Liver (tissue), 8 donors: ENCODE measurements at regions not wholly inside any gene's neighbourhood (a gene's known extent, or its start where the extent isn't known, plus 50 kb on each side); places are given as distances from the start of the nearest gene placed in this dataset.

ENCODE experiments used
- DNase-seq: peaks from one replicate; pipeline ENCODE4 v3.0.0-alpha.2; 2017; ENCODE audit warnings: low spot score
- H3K27ac ChIP-seq, 2 donors: one replicate each; pipeline ENCODE4 v1.7.0; 2013; ENCODE audit warnings: inconsistent platforms in 2 of 2, low read length in 2 of 2, control low read depth in 1 of 2, low read depth in 1 of 2, mild to moderate bottlenecking in 1 of 2
- H3K27me3 ChIP-seq, 4 donors: one replicate each; pipeline versions ENCODE4 v1.6.1 to v1.7.0; 2013; ENCODE audit warnings: low read length in 3 of 4, inconsistent platforms in 1 of 4, mild to moderate bottlenecking in 1 of 4, moderate library complexity in 1 of 4; ENCODE audit not compliant: control insufficient read depth in 4 of 4, insufficient read depth in 4 of 4
- H3K36me3 ChIP-seq, 4 donors: one replicate each; pipeline versions ENCODE4 v1.6.1 to v1.7.0; 2013; ENCODE audit warnings: low read length in 3 of 4, mild to moderate bottlenecking in 3 of 4, low read depth in 1 of 4, moderate library complexity in 1 of 4; ENCODE audit not compliant: control insufficient read depth in 4 of 4, insufficient read depth in 3 of 4
- H3K4me1 ChIP-seq, 4 donors: one replicate each; pipeline versions ENCODE4 v1.6.1 to v1.7.0; 2013; ENCODE audit warnings: low read length in 3 of 4, mild to moderate bottlenecking in 3 of 4, moderate library complexity in 1 of 4; ENCODE audit not compliant: control insufficient read depth in 4 of 4, insufficient read depth in 4 of 4
- H3K4me3 ChIP-seq, 3 donors: one replicate each; pipeline versions ENCODE4 v1.6.1 to v1.7.0; 2013; ENCODE audit warnings: low read length in 3 of 3, control low read depth in 1 of 3, low read depth in 1 of 3, mild to moderate bottlenecking in 1 of 3
- H3K9ac ChIP-seq, 2 donors: one replicate each; pipeline ENCODE4 v1.7.0; 2013; ENCODE audit warnings: low read length in 2 of 2, mild to moderate bottlenecking in 2 of 2, moderate library complexity in 2 of 2, control low read depth in 1 of 2, low read depth in 1 of 2
- H3K9me3 ChIP-seq, 4 donors: one replicate each; pipeline versions ENCODE4 v1.6.1 to v1.7.0; 2013; ENCODE audit warnings: low read length in 3 of 4; ENCODE audit not compliant: control insufficient read depth in 4 of 4
- FOXA1 ChIP-seq: IDR thresholded peaks from 2 replicates; pipeline ENCODE4 v1.6.1; 2016; ENCODE audit warnings: antibody characterized with exemption
- FOXA2 ChIP-seq: IDR thresholded peaks from 2 replicates; pipeline ENCODE4 v1.6.1; 2016; ENCODE audit warnings: antibody characterized with exemption
- GABPA ChIP-seq, 2 donors: IDR thresholded peaks in 1 of 2; conservative IDR thresholded peaks in 1 of 2; 2 replicates each; pipeline ENCODE4 v1.6.1; 2016; ENCODE audit warnings: antibody characterized with exemption in 2 of 2, mild to moderate bottlenecking in 1 of 2, moderate library complexity in 1 of 2
- HNF4A ChIP-seq, 2 donors: conservative IDR thresholded peaks; 2 replicates each; pipeline ENCODE4 v1.6.1; 2016; ENCODE audit warnings: antibody characterized with exemption in 2 of 2, mild to moderate bottlenecking in 2 of 2
- HNF4G ChIP-seq: IDR thresholded peaks from 2 replicates; pipeline ENCODE4 v1.6.1; 2016; ENCODE audit warnings: antibody characterized with exemption
- JUND ChIP-seq, 2 donors: IDR thresholded peaks; 2 replicates each; pipeline ENCODE4 v1.6.1; 2016; ENCODE audit warnings: antibody characterized with exemption in 2 of 2
- NR2F2 ChIP-seq: IDR thresholded peaks from 2 replicates; pipeline ENCODE4 v1.6.1; 2016; ENCODE audit warnings: antibody characterized with exemption
- RAD21 ChIP-seq, 2 donors: IDR thresholded peaks; 2 replicates each; pipeline ENCODE4 v1.6.1; 2016; ENCODE audit warnings: antibody characterized with exemption in 2 of 2, mild to moderate bottlenecking in 2 of 2
- RXRA ChIP-seq, 2 donors: IDR thresholded peaks; 2 replicates each; pipeline ENCODE4 v1.6.1; 2017 to 2018; ENCODE audit warnings: antibody characterized with exemption in 2 of 2, mild to moderate bottlenecking in 1 of 2
- TAF1 ChIP-seq: conservative IDR thresholded peaks from 2 replicates; pipeline ENCODE4 v1.6.1; 2016; ENCODE audit warnings: antibody characterized with exemption, mild to moderate bottlenecking
- YY1 ChIP-seq: IDR thresholded peaks from 2 replicates; pipeline ENCODE4 v1.6.1; 2016; ENCODE audit warnings: antibody characterized with exemption, mild to moderate bottlenecking
- WGBS: extraction: QIAGEN DNeasy Blood & Tissue Kit; methylation state at CpG from one replicate; pipeline ENCODE4 v1.1.7; 2013; 5-methylcytosine and 5-hydroxymethylcytosine counted together
- TF ChIP-seq, protein P1 (sequence below): IDR thresholded peaks from 2 replicates; pipeline ENCODE4 v1.6.1; 2016; ENCODE audit warnings: antibody characterized with exemption
- TF ChIP-seq, protein P2 (sequence below): IDR thresholded peaks from 2 replicates; pipeline ENCODE4 v1.6.1; 2016; ENCODE audit warnings: antibody characterized with exemption
- TF ChIP-seq, protein P3 (sequence below): fragments of 150-350 bp; IDR thresholded peaks from 2 replicates; pipeline ENCODE4 v1.5.1; 2017; ENCODE audit warnings: improper control_type of control experiment, low read depth, low read length; ENCODE audit not compliant: missing input control
- donor health status: healthy.
- donor health status: healthy.
- donor health status: healthy.
- donor health status: healthy.
- donor health status: healthy.

DNA sequence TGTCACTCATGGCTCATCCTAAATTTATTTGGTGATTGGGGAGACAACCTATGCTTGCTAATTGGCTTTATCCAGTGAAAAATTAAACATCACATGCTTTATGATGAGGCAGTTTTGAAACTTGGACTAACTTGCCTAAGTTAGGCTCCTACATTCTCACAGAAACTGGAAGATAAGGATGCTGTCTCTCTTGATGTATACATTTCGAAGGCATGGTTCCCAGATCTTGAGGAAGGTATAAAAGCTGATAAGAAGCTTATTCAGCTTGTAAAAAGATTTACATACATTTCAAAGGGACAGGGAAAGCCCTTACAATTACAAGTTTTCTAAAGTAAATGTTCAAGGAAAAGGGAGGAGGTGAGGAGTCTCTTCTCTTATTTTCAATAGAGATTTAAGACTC lies 561.7 kb downstream of the IPMK start:
- H3K4me3 ChIP-seq: no peak overlapping the region
- H3K9ac ChIP-seq: no peak overlapping the region
- WGBS: 72% methylated on average over 1 of the region's 1 CpG
- H3K27ac ChIP-seq: no peak overlapping the region
- H3K4me1 ChIP-seq: peaks cover 0 to 5% (median 3%) of the 10 kb centered on the region in 4 donors
- no peaks in the 10 kb centered on the region for H3K27me3 ChIP-seq
- H3K9me3 ChIP-seq: no peaks in the 10 kb centered on the region
- no peak for DNase-seq
- TF ChIP-seq JUND (IDR thresholded peaks at IDR 0.05) (no peak), RXRA (IDR thresholded peaks at IDR 0.05) (no peak), GABPA (IDR thresholded peaks at IDR 0.05 in 1 of 2, conservative IDR thresholded peaks at IDR 0.05 in 1 of 2) (no peak), FOXA2 (no peak), YY1 (no peak), FOXA1 (no peak), HNF4G (no peak), HNF4A (conservative IDR thresholded peaks at IDR 0.05) (no peak), RAD21 (IDR thresholded peaks at IDR 0.05) (no peak)
- no peaks in the 10 kb centered on the region for H3K36me3 ChIP-seq

DNA sequence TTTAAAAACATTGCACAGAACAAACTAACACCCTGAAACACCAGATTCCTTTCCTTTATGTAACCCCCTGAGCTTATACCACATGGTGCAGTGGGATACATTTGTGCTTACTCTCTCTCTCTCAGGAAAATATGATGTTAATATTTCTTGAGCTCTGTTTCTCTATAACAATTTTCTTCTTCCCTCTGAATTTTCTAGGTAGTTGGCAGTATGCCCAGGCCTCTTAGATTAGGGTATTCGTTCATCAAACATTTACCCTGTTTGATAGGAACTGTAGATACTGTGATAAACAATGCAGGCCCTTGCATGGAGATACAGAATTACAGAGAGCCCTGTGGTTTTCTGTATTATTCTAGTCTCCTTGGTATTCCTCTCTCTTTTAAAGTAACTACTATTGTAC lies 567.8 kb downstream of the IPMK start:
- Histone ChIP-seq H3K27ac (no peak overlapping the region), H3K4me3 (no peak overlapping the region), H3K27me3 (no peaks in the 10 kb centered on the region), H3K36me3 (no peaks in the 10 kb centered on the region), H3K9ac (no peak overlapping the region), H3K9me3 (no peaks in the 10 kb centered on the region), H3K4me1 (peaks cover 0 to 5% (median 3%) of the 10 kb centered on the region in 4 donors)
- no peak for TF ChIP-seq NR2F2
- 3% methylated on average over 1 of the region's 1 CpG for WGBS
- no peak for DNase-seq

DNA sequence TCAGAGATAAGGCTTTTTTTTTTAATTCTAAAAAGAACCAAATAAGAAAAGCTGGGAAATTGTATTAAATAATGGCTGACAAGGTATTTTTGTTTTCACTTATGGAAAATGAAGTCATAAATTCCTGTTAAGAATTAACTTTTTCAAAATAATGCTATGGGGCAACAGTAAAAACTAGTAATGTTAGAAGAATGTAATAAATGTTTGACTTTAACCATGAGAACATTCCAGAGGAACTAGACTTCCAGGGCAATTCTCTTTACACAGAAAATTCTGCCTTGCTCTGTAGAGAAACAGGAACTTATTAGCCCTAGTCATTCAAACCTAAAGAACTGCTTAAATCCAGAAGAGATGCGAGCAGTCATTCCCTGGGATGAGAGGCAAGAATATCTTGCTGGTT lies 571.1 kb downstream of the IPMK start:
- no peak overlapping the region for H3K9ac ChIP-seq
- H3K27me3 ChIP-seq: no peaks in the 10 kb centered on the region
- 86% methylated on average over 1 of the region's 1 CpG for WGBS
- H3K4me3 ChIP-seq: no peak overlapping the region
- H3K9me3 ChIP-seq: no peaks in the 10 kb centered on the region
- no peak overlapping the region for H3K27ac ChIP-seq
- H3K4me1 ChIP-seq: no peaks in the 10 kb centered on the region
- TF ChIP-seq, protein P1, sequence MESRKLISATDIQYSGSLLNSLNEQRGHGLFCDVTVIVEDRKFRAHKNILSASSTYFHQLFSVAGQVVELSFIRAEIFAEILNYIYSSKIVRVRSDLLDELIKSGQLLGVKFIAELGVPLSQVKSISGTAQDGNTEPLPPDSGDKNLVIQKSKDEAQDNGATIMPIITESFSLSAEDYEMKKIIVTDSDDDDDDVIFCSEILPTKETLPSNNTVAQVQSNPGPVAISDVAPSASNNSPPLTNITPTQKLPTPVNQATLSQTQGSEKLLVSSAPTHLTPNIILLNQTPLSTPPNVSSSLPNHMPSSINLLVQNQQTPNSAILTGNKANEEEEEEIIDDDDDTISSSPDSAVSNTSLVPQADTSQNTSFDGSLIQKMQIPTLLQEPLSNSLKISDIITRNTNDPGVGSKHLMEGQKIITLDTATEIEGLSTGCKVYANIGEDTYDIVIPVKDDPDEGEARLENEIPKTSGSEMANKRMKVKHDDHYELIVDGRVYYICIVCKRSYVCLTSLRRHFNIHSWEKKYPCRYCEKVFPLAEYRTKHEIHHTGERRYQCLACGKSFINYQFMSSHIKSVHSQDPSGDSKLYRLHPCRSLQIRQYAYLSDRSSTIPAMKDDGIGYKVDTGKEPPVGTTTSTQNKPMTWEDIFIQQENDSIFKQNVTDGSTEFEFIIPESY: no peak
- no peak for TF ChIP-seq JUND (IDR thresholded peaks at IDR 0.05)
- TF ChIP-seq, protein P2, sequence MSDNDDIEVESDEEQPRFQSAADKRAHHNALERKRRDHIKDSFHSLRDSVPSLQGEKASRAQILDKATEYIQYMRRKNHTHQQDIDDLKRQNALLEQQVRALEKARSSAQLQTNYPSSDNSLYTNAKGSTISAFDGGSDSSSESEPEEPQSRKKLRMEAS: no peak
- no peaks in the 10 kb centered on the region for H3K36me3 ChIP-seq
- DNase-seq: no peak

DNA sequence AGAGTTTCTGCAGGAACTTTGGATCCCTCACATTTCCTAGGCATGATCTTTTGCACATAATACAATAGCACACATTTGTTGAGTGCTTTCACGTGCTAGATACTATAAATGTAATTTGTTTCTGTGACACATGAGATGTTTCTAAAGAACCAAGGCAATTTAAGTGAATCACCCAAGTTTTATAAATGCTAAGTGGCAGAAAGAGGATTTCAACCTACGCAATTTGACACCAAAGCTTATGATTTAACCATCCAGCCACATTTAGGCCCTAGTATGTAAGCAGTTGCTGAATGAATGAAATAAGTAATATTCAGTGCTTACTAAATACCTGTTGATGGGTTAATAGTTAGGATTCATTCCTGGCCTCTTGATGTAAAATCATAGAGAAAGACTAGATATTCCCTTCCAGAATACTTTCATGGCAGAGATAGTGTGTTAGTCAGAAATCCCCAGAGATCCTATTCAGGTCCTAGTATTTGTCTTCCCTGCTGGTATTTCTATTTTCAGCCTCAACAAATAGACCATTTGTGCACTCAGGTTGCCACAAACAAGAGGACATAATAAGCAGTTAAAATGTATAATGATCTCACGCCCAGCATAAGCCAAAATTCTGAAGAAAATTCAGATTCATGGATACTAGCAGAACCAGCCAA lies 572.6 kb downstream of the IPMK start:
- Histone ChIP-seq H3K27me3 (no peaks in the 10 kb centered on the region), H3K27ac (no peak overlapping the region), H3K36me3 (no peaks in the 10 kb centered on the region), H3K4me3 (no peak overlapping the region), H3K9me3 (no peaks in the 10 kb centered on the region), H3K4me1 (no peaks in the 10 kb centered on the region), H3K9ac (no peak overlapping the region)
- TF ChIP-seq, protein P3, sequence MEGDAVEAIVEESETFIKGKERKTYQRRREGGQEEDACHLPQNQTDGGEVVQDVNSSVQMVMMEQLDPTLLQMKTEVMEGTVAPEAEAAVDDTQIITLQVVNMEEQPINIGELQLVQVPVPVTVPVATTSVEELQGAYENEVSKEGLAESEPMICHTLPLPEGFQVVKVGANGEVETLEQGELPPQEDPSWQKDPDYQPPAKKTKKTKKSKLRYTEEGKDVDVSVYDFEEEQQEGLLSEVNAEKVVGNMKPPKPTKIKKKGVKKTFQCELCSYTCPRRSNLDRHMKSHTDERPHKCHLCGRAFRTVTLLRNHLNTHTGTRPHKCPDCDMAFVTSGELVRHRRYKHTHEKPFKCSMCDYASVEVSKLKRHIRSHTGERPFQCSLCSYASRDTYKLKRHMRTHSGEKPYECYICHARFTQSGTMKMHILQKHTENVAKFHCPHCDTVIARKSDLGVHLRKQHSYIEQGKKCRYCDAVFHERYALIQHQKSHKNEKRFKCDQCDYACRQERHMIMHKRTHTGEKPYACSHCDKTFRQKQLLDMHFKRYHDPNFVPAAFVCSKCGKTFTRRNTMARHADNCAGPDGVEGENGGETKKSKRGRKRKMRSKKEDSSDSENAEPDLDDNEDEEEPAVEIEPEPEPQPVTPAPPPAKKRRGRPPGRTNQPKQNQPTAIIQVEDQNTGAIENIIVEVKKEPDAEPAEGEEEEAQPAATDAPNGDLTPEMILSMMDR: no peak
- no peak for TF ChIP-seq RAD21 (IDR thresholded peaks at IDR 0.05)
- no peak for TF ChIP-seq GABPA (IDR thresholded peaks at IDR 0.05 in 1 of 2, conservative IDR thresholded peaks at IDR 0.05 in 1 of 2)
- TF ChIP-seq FOXA2: no peak
- TF ChIP-seq NR2F2: no peak
- no peak for TF ChIP-seq FOXA1
- TF ChIP-seq TAF1: no peak
- no peak for TF ChIP-seq YY1
- 87% methylated on average over 3 of the region's 3 CpGs for WGBS
- no peak for DNase-seq
